ENCODE measurements at regions not wholly inside any gene's neighbourhood (a gene's known extent, or its start where the extent isn't known, plus 50 kb on each side); places are given as distances from the start of the nearest gene placed in this dataset.
"Not testable (repeated sequence)": the region's sequence is repeated elsewhere in the genome, so short reads cannot be mapped to it uniquely, and the experiment has no call there.

GRCh38 chr3:132987396-132987795 is 50.8 kb upstream of the TMEM108 start:
- ATAC-seq (no peak), DNase-seq (ENCODE audit: missing footprints) (no peak)
- intact Hi-C loops (cut with DNase I) = no loop called here

GRCh38 chr3:132984181-132984580 is 54.0 kb upstream of the TMEM108 start:
- intact Hi-C loops (cut with DNase I) = no loop called here

GRCh38 chr3:132983143-132983770 is 54.9 kb upstream of the TMEM108 start:
- DNase-seq (ENCODE audit: missing footprints) (no peak), ATAC-seq (peak; percentile 48)
- intact Hi-C loops (cut with DNase I) = no loop called here

More at GRCh38 chr3:132984181-132984580, 54.0 kb upstream of the TMEM108 start:
- DNase-seq (ENCODE audit: missing footprints) (no peak), ATAC-seq (no peak)

GRCh38 chr3:132981719-132982118 is 56.5 kb upstream of the TMEM108 start:
- DNase-seq (ENCODE audit: missing footprints) (no peak), ATAC-seq (no peak)
- intact Hi-C loops (cut with DNase I) = no loop called here

GRCh38 chr3:132980102-132980501 is 58.1 kb upstream of the TMEM108 start:
- DNase-seq (ENCODE audit: missing footprints) = no peak
- ATAC-seq = no peak
- intact Hi-C loops (cut with DNase I) = no loop called here

GRCh38 chr3:132979606-132980005 is 58.6 kb upstream of the TMEM108 start:
- DNase-seq (ENCODE audit: missing footprints) = no peak
- intact Hi-C loops (cut with DNase I) = no loop called here
- ATAC-seq = no peak

GRCh38 chr3:132978946-132979345 is 59.2 kb upstream of the TMEM108 start:
- intact Hi-C loops (cut with DNase I); ATAC-seq; DNase-seq (ENCODE audit: missing footprints): not testable (repeated sequence)

- DNase-seq (ENCODE audit: missing footprints) = no peak
- intact Hi-C loops (cut with DNase I) = no loop called here
- no peak for ATAC-seq
These were observed 59.7 kb upstream of the TMEM108 start for GRCh38 chr3:132978464-132978863.

- ATAC-seq (no peak), DNase-seq (ENCODE audit: missing footprints) (no peak)
- intact Hi-C loops (cut with DNase I) = no loop called here
These were observed 64.1 kb upstream of the TMEM108 start for GRCh38 chr3:132974097-132974496.

GRCh38 chr3:132973441-132973840 is 64.8 kb upstream of the TMEM108 start:
- no peak for ATAC-seq
- intact Hi-C loops (cut with DNase I) = no loop called here
- no peak for DNase-seq (ENCODE audit: missing footprints)

- DNase-seq (ENCODE audit: missing footprints) (no peak), ATAC-seq (no peak)
- intact Hi-C loops (cut with DNase I) = no loop called here
These were observed 65.9 kb upstream of the TMEM108 start for GRCh38 chr3:132972333-132972732.

GRCh38 chr3:132966374-132966773 is 71.8 kb upstream of the TMEM108 start:
- no peak for DNase-seq (ENCODE audit: missing footprints)
- no peak for ATAC-seq
- intact Hi-C loops (cut with DNase I) = no loop called here

GRCh38 chr3:132964266-132964665 is 73.9 kb upstream of the TMEM108 start:
- ATAC-seq (no peak), DNase-seq (ENCODE audit: missing footprints) (no peak)
- intact Hi-C loops (cut with DNase I) = no loop called here

- ATAC-seq (no peak), DNase-seq (ENCODE audit: missing footprints) (no peak)
- intact Hi-C loops (cut with DNase I) = no loop called here
These were observed 74.4 kb upstream of the TMEM108 start for GRCh38 chr3:132963786-132964185.

- intact Hi-C loops (cut with DNase I) = no loop called here
- ATAC-seq (no peak), DNase-seq (ENCODE audit: missing footprints) (no peak)
These were observed 76.2 kb upstream of the TMEM108 start for GRCh38 chr3:132961991-132962390.

- intact Hi-C loops (cut with DNase I) = no loop called here
- no peak for ATAC-seq
- no peak for DNase-seq (ENCODE audit: missing footprints)
These were observed 84.5 kb upstream of the TMEM108 start for GRCh38 chr3:132953683-132954082.

- ATAC-seq = no peak
- DNase-seq (ENCODE audit: missing footprints) = no peak
- intact Hi-C loops (cut with DNase I) = no loop called here
These were observed 110.3 kb upstream of the TMEM108 start for GRCh38 chr3:132927896-132928295.

GRCh38 chr3:132926098-132926497 is 112.1 kb upstream of the TMEM108 start:
- intact Hi-C loops (cut with DNase I) = no loop called here
- ATAC-seq = no peak

GRCh38 chr3:132925256-132925930 is 112.8 kb upstream of the TMEM108 start:
- intact Hi-C loops (cut with DNase I) = no loop called here
- no peak for DNase-seq (ENCODE audit: missing footprints)
- no peak for ATAC-seq

More at GRCh38 chr3:132926098-132926497, 112.1 kb upstream of the TMEM108 start:
- no peak for DNase-seq (ENCODE audit: missing footprints)

GRCh38 chr3:132916096-132916495 is 122.1 kb upstream of the TMEM108 start:
- intact Hi-C loops (cut with DNase I) = no loop called here
- ATAC-seq (no peak), DNase-seq (ENCODE audit: missing footprints) (no peak)

- intact Hi-C loops (cut with DNase I) = no loop called here
- DNase-seq (ENCODE audit: missing footprints) = no peak
- ATAC-seq = peak; percentile 28
These were observed 125.8 kb upstream of the TMEM108 start for GRCh38 chr3:132912416-132912753.
